ENCODE measurements at regions not wholly inside any gene's neighbourhood (a gene's known extent, or its start where the extent isn't known, plus 50 kb on each side); places are given as distances from the start of the nearest gene placed in this dataset.

- Histone ChIP-seq H3K9ac (ENCODE audit: low read length) (no peak overlapping the region), H3K36me3 (ENCODE audit: control insufficient read depth, insufficient read depth, low read length) (no peaks in the 10 kb centered on the region), H3K4me3 (ENCODE audit: low read length) (no peak overlapping the region), H3K4me1 (ENCODE audit: control insufficient read depth, insufficient read depth, low read length) (no peaks in the 10 kb centered on the region), H3K27me3 (ENCODE audit: control insufficient read depth, insufficient read depth, low read length) (no peaks in the 10 kb centered on the region), H3K27ac (ENCODE audit: low read depth, low read length) (no peak overlapping the region)
Measured at GRCh38 chr2:2409481-2409880, 78.4 kb upstream of the MYT1L start.

- Histone ChIP-seq H3K9ac (ENCODE audit: low read length) (no peak overlapping the region), H3K4me3 (ENCODE audit: low read length) (no peak overlapping the region), H3K27me3 (ENCODE audit: control insufficient read depth, insufficient read depth, low read length) (no peaks in the 10 kb centered on the region), H3K36me3 (ENCODE audit: control insufficient read depth, insufficient read depth, low read length) (no peaks in the 10 kb centered on the region), H3K4me1 (ENCODE audit: control insufficient read depth, insufficient read depth, low read length) (no peaks in the 10 kb centered on the region), H3K27ac (ENCODE audit: low read depth, low read length) (no peak overlapping the region)
Measured at GRCh38 chr2:2405780-2406179, 74.7 kb upstream of the MYT1L start.

GRCh38 chr2:2400286-2401038, 69.4 kb upstream of the MYT1L start:
- Histone ChIP-seq H3K4me3 (ENCODE audit: low read length) (no peak overlapping the region), H3K36me3 (ENCODE audit: control insufficient read depth, insufficient read depth, low read length) (no peaks in the 10 kb centered on the region), H3K27ac (ENCODE audit: low read depth, low read length) (no peak overlapping the region), H3K9ac (ENCODE audit: low read length) (no peak overlapping the region), H3K4me1 (ENCODE audit: control insufficient read depth, insufficient read depth, low read length) (no peaks in the 10 kb centered on the region), H3K27me3 (ENCODE audit: control insufficient read depth, insufficient read depth, low read length) (no peaks in the 10 kb centered on the region)

- Histone ChIP-seq H3K9ac (ENCODE audit: low read length) (no peak overlapping the region), H3K4me3 (ENCODE audit: low read length) (no peak overlapping the region), H3K4me1 (ENCODE audit: control insufficient read depth, insufficient read depth, low read length) (no peaks in the 10 kb centered on the region), H3K27ac (ENCODE audit: low read depth, low read length) (no peak overlapping the region), H3K27me3 (ENCODE audit: control insufficient read depth, insufficient read depth, low read length) (no peaks in the 10 kb centered on the region), H3K36me3 (ENCODE audit: control insufficient read depth, insufficient read depth, low read length) (no peaks in the 10 kb centered on the region)
Measured at GRCh38 chr2:2399396-2399795, 68.3 kb upstream of the MYT1L start.

GRCh38 chr2:2392332-2392731, 61.3 kb upstream of the MYT1L start:
- H3K9ac ChIP-seq (ENCODE audit: low read length): no peak overlapping the region
- no peaks in the 10 kb centered on the region for H3K4me1 ChIP-seq (ENCODE audit: control insufficient read depth, insufficient read depth, low read length)
- H3K4me3 ChIP-seq (ENCODE audit: low read length): no peak overlapping the region
- H3K27ac ChIP-seq (ENCODE audit: low read depth, low read length): no peak overlapping the region
- H3K27me3 ChIP-seq (ENCODE audit: control insufficient read depth, insufficient read depth, low read length): no peaks in the 10 kb centered on the region
- H3K36me3 ChIP-seq (ENCODE audit: control insufficient read depth, insufficient read depth, low read length): no peaks in the 10 kb centered on the region

DNA sequence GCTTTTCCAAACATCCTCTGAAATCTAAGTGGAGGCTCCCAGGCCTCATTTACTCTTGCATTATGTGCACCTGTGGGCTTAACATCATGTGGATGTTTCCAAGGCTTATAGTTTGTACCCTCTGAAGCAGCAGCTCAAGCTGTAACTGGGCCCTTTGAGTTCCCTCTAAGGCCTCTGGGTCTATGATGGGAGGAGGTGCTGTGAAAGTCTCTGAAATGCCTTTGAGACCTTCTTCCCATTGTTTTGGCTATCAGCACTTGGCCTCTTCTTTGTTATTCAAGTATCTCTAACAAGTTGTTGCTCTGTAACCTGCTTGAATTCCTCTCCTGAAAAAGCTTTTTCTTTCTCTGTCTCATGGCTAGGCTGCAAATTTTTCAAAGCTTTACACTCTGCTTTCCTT, 58.1 kb upstream of the MYT1L start:
- H3K9ac ChIP-seq (ENCODE audit: low read length): no peak overlapping the region
- H3K4me3 ChIP-seq (ENCODE audit: low read length): no peak overlapping the region
- no peaks in the 10 kb centered on the region for H3K36me3 ChIP-seq (ENCODE audit: control insufficient read depth, insufficient read depth, low read length)
- no peaks in the 10 kb centered on the region for H3K4me1 ChIP-seq (ENCODE audit: control insufficient read depth, insufficient read depth, low read length)
- H3K27ac ChIP-seq (ENCODE audit: low read depth, low read length): no peak overlapping the region
- H3K27me3 ChIP-seq (ENCODE audit: control insufficient read depth, insufficient read depth, low read length): no peaks in the 10 kb centered on the region
